KG1 (cell line): ENCODE measurements at regions not wholly inside any gene's neighbourhood (a gene's known extent, or its start where the extent isn't known, plus 50 kb on each side); places are given as distances from the start of the nearest gene placed in this dataset.
"Not testable (repeated sequence)": the region's sequence is repeated elsewhere in the genome, so short reads cannot be mapped to it uniquely, and the experiment has no call there.

Experiments
- DNase-seq: peaks from one replicate; lab custom pipeline; 2025; lab: John Stamatoyannopoulos, UW

- no peak for DNase-seq
Measured at GRCh38 chr16:86934581-86935375, 356.4 kb downstream of the FOXL1 start.

GRCh38 chr16:86939609-86940008 is 361.3 kb downstream of the FOXL1 start:
- DNase-seq, result no peak

- DNase-seq, result no peak
Measured at GRCh38 chr16:86941731-86942130, 363.4 kb downstream of the FOXL1 start.

GRCh38 chr16:86942151-86943051 is 364.1 kb downstream of the FOXL1 start:
- DNase-seq, result no peak

GRCh38 chr16:86945166-86945900 is 367.0 kb downstream of the FOXL1 start:
- DNase-seq, result no peak

GRCh38 chr16:86946396-86946795 is 368.0 kb downstream of the FOXL1 start:
- no peak for DNase-seq

GRCh38 chr16:86946981-86947380 is 368.6 kb downstream of the FOXL1 start:
- no peak for DNase-seq

- DNase-seq, result no peak
Measured at GRCh38 chr16:86948046-86948445, 369.1 kb downstream of the C16orf95 start.

- DNase-seq, result no peak
Measured at GRCh38 chr16:86949116-86949515, 368.1 kb downstream of the C16orf95 start.

GRCh38 chr16:86949630-86950029 is 367.6 kb downstream of the C16orf95 start:
- no peak for DNase-seq

- DNase-seq, result no peak
Measured at GRCh38 chr16:86951041-86951822, 366.0 kb downstream of the C16orf95 start.

GRCh38 chr16:86951831-86952598 is 365.2 kb downstream of the C16orf95 start:
- DNase-seq, result no peak

- no peak for DNase-seq
Measured at GRCh38 chr16:86952769-86953168, 364.4 kb downstream of the C16orf95 start.

- no peak for DNase-seq
Measured at GRCh38 chr16:86953631-86954391, 363.4 kb downstream of the C16orf95 start.

- DNase-seq, result no peak
Measured at GRCh38 chr16:86955136-86955855, 361.9 kb downstream of the C16orf95 start.

GRCh38 chr16:86956437-86956836 is 360.8 kb downstream of the C16orf95 start:
- DNase-seq, result no peak

- DNase-seq, result not testable (repeated sequence)
Measured at GRCh38 chr16:86957662-86958198, 359.5 kb downstream of the C16orf95 start.

GRCh38 chr16:86958423-86958822 is 358.8 kb downstream of the C16orf95 start:
- no peak for DNase-seq

GRCh38 chr16:86959091-86959651 is 358.0 kb downstream of the C16orf95 start:
- DNase-seq, result no peak
